HepG2 (cell line): ENCODE measurements at regions not wholly inside any gene's neighbourhood (a gene's known extent, or its start where the extent isn't known, plus 50 kb on each side); places are given as distances from the start of the nearest gene placed in this dataset.
A peak's percentile ranks its signal among the peaks of the same experiment; 100 is the strongest.

Experiments used
- DPF2 ChIP-seq: sonication (generic); formaldehyde crosslinking; IDR thresholded peaks from 2 replicates; pipeline ENCODE4 v1.4.0; 2020; ENCODE audit warnings: mild to moderate bottlenecking, low read depth, missing genetic modification reagents, borderline replicate concordance
- FOXK2 ChIP-seq: fragments of 450-650 bp; IDR thresholded peaks from 2 replicates; pipeline ENCODE4 v1.6.1; 2016
- FOXP1 ChIP-seq, 2 experiments: fragments of 450-650 bp in 1 of 2; IDR thresholded peaks; 2 replicates each; pipeline ENCODE4 v1.6.1; 2017 to 2018; ENCODE audit warnings: antibody characterized with exemption in 1 of 2
- KDM4B ChIP-seq: sonication (generic); formaldehyde crosslinking; IDR thresholded peaks from 2 replicates; pipeline ENCODE4 v1.4.0; 2020; ENCODE audit warnings: missing genetic modification reagents
- MBD4 ChIP-seq: IDR thresholded peaks from 2 replicates; pipeline ENCODE4 v1.6.1; 2012; ENCODE audit warnings: low read length, inconsistent platforms, borderline replicate concordance
- MIER3 ChIP-seq: IDR thresholded peaks from 2 replicates; pipeline ENCODE4 v1.6.1; 2016; ENCODE audit warnings: missing compliant biosample characterization, borderline replicate concordance
- PBX2 ChIP-seq: IDR thresholded peaks from 2 replicates; pipeline ENCODE4 v1.6.1; 2016; ENCODE audit warnings: control low read depth
- RCOR2 ChIP-seq: IDR thresholded peaks from 2 replicates; pipeline ENCODE4 v1.6.1; 2016; ENCODE audit warnings: missing biosample characterization, missing genetic modification reagents
- SPEN ChIP-seq: sonication (generic); formaldehyde crosslinking; IDR thresholded peaks from 2 replicates; pipeline ENCODE4 v1.5.1; 2020; ENCODE audit warnings: low read depth, mild to moderate bottlenecking, missing genetic modification reagents
- SRSF4 ChIP-seq: fragments of 200-400 bp; formaldehyde crosslinking; IDR thresholded peaks from one replicate; pipeline ENCODE4 v1.6.1; 2018; ENCODE audit warnings: mild to moderate bottlenecking, low read depth, low read length, moderate library complexity; ENCODE audit not compliant: poor library complexity, severe bottlenecking
- ZBTB7A ChIP-seq: sonication (generic); formaldehyde crosslinking; IDR thresholded peaks from 2 replicates; pipeline ENCODE4 v1.8.0; 2022; ENCODE audit warnings: mild to moderate bottlenecking, missing genetic modification reagents
- ZNF124 ChIP-seq: sonication (generic); formaldehyde crosslinking; IDR thresholded peaks from 2 replicates; pipeline ENCODE4 v1.4.0; 2020; ENCODE audit warnings: missing genetic modification reagents
- ZNF7 ChIP-seq: IDR thresholded peaks from 2 replicates; pipeline ENCODE4 v1.6.1; 2016; ENCODE audit warnings: missing biosample characterization, missing genetic modification reagents
- ZNF784 ChIP-seq: sonication (generic); formaldehyde crosslinking; IDR thresholded peaks from 2 replicates; pipeline ENCODE4 v1.5.1; 2020; ENCODE audit warnings: missing genetic modification reagents, mild to moderate bottlenecking, borderline replicate concordance
- ZSCAN9 ChIP-seq: IDR thresholded peaks from 2 replicates; pipeline ENCODE4 v1.6.1; 2016; ENCODE audit warnings: borderline replicate concordance
- ZZZ3 ChIP-seq: sonication (generic); formaldehyde crosslinking; IDR thresholded peaks from 2 replicates; pipeline ENCODE4 v1.4.0; 2020; ENCODE audit warnings: missing genetic modification reagents, mild to moderate bottlenecking, borderline replicate concordance
- TF ChIP-seq, protein P1 (sequence below): sonication (generic); formaldehyde crosslinking; IDR thresholded peaks from 2 replicates; pipeline ENCODE4 v1.4.0; 2020; ENCODE audit warnings: missing genetic modification reagents; ENCODE audit errors: not compliant biosample characterization
- TF ChIP-seq, protein P2 (sequence below): sonication (generic); formaldehyde crosslinking; IDR thresholded peaks from 2 replicates; pipeline ENCODE4 v1.4.0; 2020; ENCODE audit warnings: missing genetic modification reagents
- TF ChIP-seq, protein P3 (sequence below): sonication (generic); formaldehyde crosslinking; IDR thresholded peaks from 2 replicates; pipeline ENCODE4 v1.5.0; 2020; ENCODE audit warnings: missing genetic modification reagents, mild to moderate bottlenecking, borderline replicate concordance
- TF ChIP-seq, protein P4 (sequence below): sonication (generic); formaldehyde crosslinking; IDR thresholded peaks from 2 replicates; pipeline ENCODE4 v1.5.0; 2020; ENCODE audit warnings: missing genetic modification reagents

- no peak for TF ChIP-seq ZNF784 (CRISPR knock-in tag)
- TF ChIP-seq ZNF7: no peak
- TF ChIP-seq PBX2 (CRISPR knock-in tag): no peak
- TF ChIP-seq RCOR2 (CRISPR knock-in tag): peak; percentile 59; the same call in 1 of the 2 replicates
- no peak for TF ChIP-seq FOXK2
- TF ChIP-seq, protein P1, sequence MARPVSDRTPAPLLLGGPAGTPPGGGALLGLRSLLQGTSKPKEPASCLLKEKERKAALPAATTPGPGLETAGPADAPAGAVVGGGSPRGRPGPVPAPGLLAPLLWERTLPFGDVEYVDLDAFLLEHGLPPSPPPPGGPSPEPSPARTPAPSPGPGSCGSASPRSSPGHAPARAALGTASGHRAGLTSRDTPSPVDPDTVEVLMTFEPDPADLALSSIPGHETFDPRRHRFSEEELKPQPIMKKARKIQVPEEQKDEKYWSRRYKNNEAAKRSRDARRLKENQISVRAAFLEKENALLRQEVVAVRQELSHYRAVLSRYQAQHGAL (CRISPR knock-in tag): no peak
- TF ChIP-seq ZBTB7A (CRISPR knock-in tag): no peak
- TF ChIP-seq ZNF124 (CRISPR knock-in tag): no peak
- TF ChIP-seq, protein P2, sequence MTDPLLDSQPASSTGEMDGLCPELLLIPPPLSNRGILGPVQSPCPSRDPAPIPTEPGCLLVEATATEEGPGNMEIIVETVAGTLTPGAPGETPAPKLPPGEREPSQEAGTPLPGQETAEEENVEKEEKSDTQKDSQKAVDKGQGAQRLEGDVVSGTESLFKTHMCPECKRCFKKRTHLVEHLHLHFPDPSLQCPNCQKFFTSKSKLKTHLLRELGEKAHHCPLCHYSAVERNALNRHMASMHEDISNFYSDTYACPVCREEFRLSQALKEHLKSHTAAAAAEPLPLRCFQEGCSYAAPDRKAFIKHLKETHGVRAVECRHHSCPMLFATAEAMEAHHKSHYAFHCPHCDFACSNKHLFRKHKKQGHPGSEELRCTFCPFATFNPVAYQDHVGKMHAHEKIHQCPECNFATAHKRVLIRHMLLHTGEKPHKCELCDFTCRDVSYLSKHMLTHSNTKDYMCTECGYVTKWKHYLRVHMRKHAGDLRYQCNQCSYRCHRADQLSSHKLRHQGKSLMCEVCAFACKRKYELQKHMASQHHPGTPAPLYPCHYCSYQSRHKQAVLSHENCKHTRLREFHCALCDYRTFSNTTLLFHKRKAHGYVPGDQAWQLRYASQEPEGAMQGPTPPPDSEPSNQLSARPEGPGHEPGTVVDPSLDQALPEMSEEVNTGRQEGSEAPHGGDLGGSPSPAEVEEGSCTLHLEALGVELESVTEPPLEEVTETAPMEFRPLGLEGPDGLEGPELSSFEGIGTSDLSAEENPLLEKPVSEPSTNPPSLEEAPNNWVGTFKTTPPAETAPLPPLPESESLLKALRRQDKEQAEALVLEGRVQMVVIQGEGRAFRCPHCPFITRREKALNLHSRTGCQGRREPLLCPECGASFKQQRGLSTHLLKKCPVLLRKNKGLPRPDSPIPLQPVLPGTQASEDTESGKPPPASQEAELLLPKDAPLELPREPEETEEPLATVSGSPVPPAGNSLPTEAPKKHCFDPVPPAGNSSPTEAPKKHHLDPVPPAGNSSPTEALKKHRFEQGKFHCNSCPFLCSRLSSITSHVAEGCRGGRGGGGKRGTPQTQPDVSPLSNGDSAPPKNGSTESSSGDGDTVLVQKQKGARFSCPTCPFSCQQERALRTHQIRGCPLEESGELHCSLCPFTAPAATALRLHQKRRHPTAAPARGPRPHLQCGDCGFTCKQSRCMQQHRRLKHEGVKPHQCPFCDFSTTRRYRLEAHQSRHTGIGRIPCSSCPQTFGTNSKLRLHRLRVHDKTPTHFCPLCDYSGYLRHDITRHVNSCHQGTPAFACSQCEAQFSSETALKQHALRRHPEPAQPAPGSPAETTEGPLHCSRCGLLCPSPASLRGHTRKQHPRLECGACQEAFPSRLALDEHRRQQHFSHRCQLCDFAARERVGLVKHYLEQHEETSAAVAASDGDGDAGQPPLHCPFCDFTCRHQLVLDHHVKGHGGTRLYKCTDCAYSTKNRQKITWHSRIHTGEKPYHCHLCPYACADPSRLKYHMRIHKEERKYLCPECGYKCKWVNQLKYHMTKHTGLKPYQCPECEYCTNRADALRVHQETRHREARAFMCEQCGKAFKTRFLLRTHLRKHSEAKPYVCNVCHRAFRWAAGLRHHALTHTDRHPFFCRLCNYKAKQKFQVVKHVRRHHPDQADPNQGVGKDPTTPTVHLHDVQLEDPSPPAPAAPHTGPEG (CRISPR knock-in tag): no peak
- TF ChIP-seq FOXP1 (IDR thresholded peaks at IDR 0.05): no peak
- peak; percentile 73; the same call in 1 of the 2 replicates for TF ChIP-seq FOXP1 (CRISPR knock-in tag; IDR thresholded peaks at IDR 0.05)
- TF ChIP-seq, protein P3, sequence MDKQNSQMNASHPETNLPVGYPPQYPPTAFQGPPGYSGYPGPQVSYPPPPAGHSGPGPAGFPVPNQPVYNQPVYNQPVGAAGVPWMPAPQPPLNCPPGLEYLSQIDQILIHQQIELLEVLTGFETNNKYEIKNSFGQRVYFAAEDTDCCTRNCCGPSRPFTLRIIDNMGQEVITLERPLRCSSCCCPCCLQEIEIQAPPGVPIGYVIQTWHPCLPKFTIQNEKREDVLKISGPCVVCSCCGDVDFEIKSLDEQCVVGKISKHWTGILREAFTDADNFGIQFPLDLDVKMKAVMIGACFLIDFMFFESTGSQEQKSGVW (CRISPR knock-in tag): no peak
- no peak; the same call in 1 of the 2 replicates for TF ChIP-seq DPF2 (CRISPR knock-in tag)
- TF ChIP-seq, protein P4, sequence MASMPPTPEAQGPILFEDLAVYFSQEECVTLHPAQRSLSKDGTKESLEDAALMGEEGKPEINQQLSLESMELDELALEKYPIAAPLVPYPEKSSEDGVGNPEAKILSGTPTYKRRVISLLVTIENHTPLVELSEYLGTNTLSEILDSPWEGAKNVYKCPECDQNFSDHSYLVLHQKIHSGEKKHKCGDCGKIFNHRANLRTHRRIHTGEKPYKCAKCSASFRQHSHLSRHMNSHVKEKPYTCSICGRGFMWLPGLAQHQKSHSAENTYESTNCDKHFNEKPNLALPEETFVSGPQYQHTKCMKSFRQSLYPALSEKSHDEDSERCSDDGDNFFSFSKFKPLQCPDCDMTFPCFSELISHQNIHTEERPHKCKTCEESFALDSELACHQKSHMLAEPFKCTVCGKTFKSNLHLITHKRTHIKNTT (CRISPR knock-in tag): no peak
- no peak for TF ChIP-seq SRSF4
- TF ChIP-seq ZSCAN9: peak; percentile 33; the same call in 1 of the 2 replicates
- TF ChIP-seq KDM4B: no peak
- no peak for TF ChIP-seq ZZZ3
- no peak for TF ChIP-seq MBD4
- no peak for TF ChIP-seq SPEN (CRISPR knock-in tag)
- peak; percentile 29; the same call in 1 of the 2 replicates for TF ChIP-seq MIER3 (CRISPR knock-in tag)
Observed at GRCh38 chr9:113705928-113706519, 170.1 kb upstream of the ZNF618 start (continued).
